ENCODE measurements at regions not wholly inside any gene's neighbourhood (a gene's known extent, or its start where the extent isn't known, plus 50 kb on each side); places are given as distances from the start of the nearest gene placed in this dataset.

- POLR2A ChIA-PET (ENCODE audit: low non-redundant PET): no interaction called here
- H3K4me1 ChIP-seq (ENCODE audit: insufficient read depth, low read length, poor library complexity, severe bottlenecking): no peaks in the 10 kb centered on the region
- no TSS peak for BruUV-seq (replicated peaks)
- intact Hi-C loops (cut with micrococcal nuclease; ENCODE audit: unreplicated experiment): no loop called here
- no peak overlapping the region for H3K27ac ChIP-seq (ENCODE audit: low read depth, low read length, poor library complexity, severe bottlenecking)
- no peak overlapping the region for H3K4me3 ChIP-seq (ENCODE audit: low read depth, low read length, poor library complexity, severe bottlenecking)
- no peaks in the 10 kb centered on the region for H3K36me3 ChIP-seq (ENCODE audit: insufficient read depth, low read length, poor library complexity, severe bottlenecking)
- CTCF ChIA-PET: no interaction called here
- no peak for TF ChIP-seq CTCF (conservative IDR thresholded peaks at IDR 0.05; ENCODE audit: low read depth, low read length)
- TF ChIP-seq EZH2 (IDR thresholded peaks at IDR 0.05; ENCODE audit: borderline replicate concordance, low read depth, low read length, poor library complexity, severe bottlenecking): no peak
- no peaks in the 10 kb centered on the region for H3K9me3 ChIP-seq (ENCODE audit: low read depth, low read length, poor library complexity, severe bottlenecking)
- H3K27me3 ChIP-seq (replicated peaks; ENCODE audit: insufficient read depth, low read depth, low read length, poor library complexity): no peaks in the 10 kb centered on the region
- DNase-seq (ENCODE audit: low spot score): no peak
These were observed 370.1 kb downstream of the IPMK start for GRCh38 chr10:57897611-57898010.

- no peaks in the 10 kb centered on the region for H3K36me3 ChIP-seq (ENCODE audit: insufficient read depth, low read length, poor library complexity, severe bottlenecking)
- TF ChIP-seq EZH2 (IDR thresholded peaks at IDR 0.05; ENCODE audit: borderline replicate concordance, low read depth, low read length, poor library complexity, severe bottlenecking): no peak
- no peak for TF ChIP-seq CTCF (conservative IDR thresholded peaks at IDR 0.05; ENCODE audit: low read depth, low read length)
- ChIA-PET CTCF (no interaction called here), POLR2A (ENCODE audit: low non-redundant PET) (no interaction called here)
- no peak overlapping the region for H3K4me3 ChIP-seq (ENCODE audit: low read depth, low read length, poor library complexity, severe bottlenecking)
- H3K4me1 ChIP-seq (ENCODE audit: insufficient read depth, low read length, poor library complexity, severe bottlenecking): no peaks in the 10 kb centered on the region
- H3K9me3 ChIP-seq (ENCODE audit: low read depth, low read length, poor library complexity, severe bottlenecking): no peaks in the 10 kb centered on the region
- BruUV-seq (replicated peaks): no TSS peak
- intact Hi-C loops (cut with micrococcal nuclease; ENCODE audit: unreplicated experiment): no loop called here
- no peak for DNase-seq (ENCODE audit: low spot score)
- no peaks in the 10 kb centered on the region for H3K27me3 ChIP-seq (replicated peaks; ENCODE audit: insufficient read depth, low read depth, low read length, poor library complexity)
- H3K27ac ChIP-seq (ENCODE audit: low read depth, low read length, poor library complexity, severe bottlenecking): no peak overlapping the region
These were observed 373.3 kb downstream of the IPMK start for GRCh38 chr10:57894361-57894760.

GRCh38 chr10:57891201-57892006, 376.3 kb downstream of the IPMK start:
- ChIA-PET CTCF (no interaction called here), POLR2A (ENCODE audit: low non-redundant PET) (no interaction called here)
- Histone ChIP-seq H3K4me3 (ENCODE audit: low read depth, low read length, poor library complexity, severe bottlenecking) (no peak overlapping the region), H3K27ac (ENCODE audit: low read depth, low read length, poor library complexity, severe bottlenecking) (no peak overlapping the region), H3K9me3 (ENCODE audit: low read depth, low read length, poor library complexity, severe bottlenecking) (no peaks in the 10 kb centered on the region), H3K36me3 (ENCODE audit: insufficient read depth, low read length, poor library complexity, severe bottlenecking) (no peaks in the 10 kb centered on the region), H3K27me3 (replicated peaks; ENCODE audit: insufficient read depth, low read depth, low read length, poor library complexity) (no peaks in the 10 kb centered on the region), H3K4me1 (ENCODE audit: insufficient read depth, low read length, poor library complexity, severe bottlenecking) (no peaks in the 10 kb centered on the region)
- TF ChIP-seq CTCF (conservative IDR thresholded peaks at IDR 0.05; ENCODE audit: low read depth, low read length) (no peak), EZH2 (IDR thresholded peaks at IDR 0.05; ENCODE audit: borderline replicate concordance, low read depth, low read length, poor library complexity, severe bottlenecking) (no peak)
- DNase-seq (ENCODE audit: low spot score): no peak
- intact Hi-C loops (cut with micrococcal nuclease; ENCODE audit: unreplicated experiment): no loop called here
- BruUV-seq (replicated peaks): no TSS peak
